Esophagus squamous epithelium (tissue), 4 donors: ENCODE measurements at regions not wholly inside any gene's neighbourhood (a gene's known extent, or its start where the extent isn't known, plus 50 kb on each side); places are given as distances from the start of the nearest gene placed in this dataset.

ENCODE experiments used
- CTCF ChIP-seq, 6 experiments: fragments of 450-650 bp in 4 of 6; fragments of 200-600 bp in 2 of 6; sonication (generic) in 2 of 6; IDR thresholded peaks; one replicate each; pipeline ENCODE4 v1.5.1; 2016 to 2019; ENCODE audit warnings: antibody characterized with exemption in 6 of 6, mild to moderate bottlenecking in 4 of 6, moderate library complexity in 4 of 6
- POLR2A ChIP-seq, 4 donors: fragments of 450-650 bp; IDR thresholded peaks; one replicate each; pipeline ENCODE4 v1.6.1; 2017; ENCODE audit warnings: antibody characterized with exemption in 4 of 4, mild to moderate bottlenecking in 4 of 4, moderate library complexity in 3 of 4

GRCh38 chr5:107100121-107100520 lies 570.6 kb downstream of the EFNA5 start:
- TF ChIP-seq CTCF (IDR thresholded peaks at IDR 0.05) (no peak), POLR2A (IDR thresholded peaks at IDR 0.05) (no peak)
